NB4 (cell line): ENCODE measurements at regions not wholly inside any gene's neighbourhood (a gene's known extent, or its start where the extent isn't known, plus 50 kb on each side); places are given as distances from the start of the nearest gene placed in this dataset.

Source experiments
- DNase-seq: peaks from one replicate; pipeline ENCODE4 v3.0.0; 2010; ENCODE audit warnings: low read depth
- H3K4me3 ChIP-seq: one replicate; pipeline ENCODE4 v1.5.1; 2011; ENCODE audit warnings: mild to moderate bottlenecking, low read depth, low read length, moderate library complexity
- MYC ChIP-seq: IDR thresholded peaks from 2 replicates; pipeline ENCODE4 v1.6.1; 2011; ENCODE audit warnings: low read depth, low read length
- POLR2A ChIP-seq: IDR thresholded peaks from 2 replicates; pipeline ENCODE4 v1.6.1; 2011; ENCODE audit warnings: mild to moderate bottlenecking; ENCODE audit not compliant: insufficient read length; ENCODE audit errors: extremely low read depth
- TF ChIP-seq, protein P1 (sequence below): IDR thresholded peaks from one replicate; pipeline ENCODE4 v1.5.1; 2012; ENCODE audit warnings: low read depth, low read length
- TF ChIP-seq, protein P2 (sequence below): IDR thresholded peaks from 2 replicates; pipeline ENCODE4 v1.6.1; 2011; ENCODE audit warnings: low read depth, low read length

DNA sequence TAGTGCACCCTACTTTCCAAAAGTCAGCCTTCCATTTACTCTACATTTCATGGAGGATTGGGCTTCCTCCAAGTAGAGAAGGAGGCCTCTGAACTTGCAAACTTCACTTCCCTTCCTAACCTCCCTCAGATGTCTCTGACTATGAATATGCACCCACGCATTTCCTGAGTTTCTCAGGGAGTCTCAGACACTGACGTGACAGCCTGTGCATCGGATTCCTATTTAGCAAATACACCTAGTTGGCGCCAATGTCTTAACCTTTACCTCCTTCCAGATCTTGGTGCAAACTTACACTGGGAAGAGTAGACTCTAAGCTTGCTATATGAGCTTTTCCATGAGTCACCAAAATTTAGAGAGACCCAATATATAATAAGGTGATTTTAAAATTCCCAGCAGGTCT lies 920.1 kb upstream of the AUTS2 start:
- TF ChIP-seq, protein P1, sequence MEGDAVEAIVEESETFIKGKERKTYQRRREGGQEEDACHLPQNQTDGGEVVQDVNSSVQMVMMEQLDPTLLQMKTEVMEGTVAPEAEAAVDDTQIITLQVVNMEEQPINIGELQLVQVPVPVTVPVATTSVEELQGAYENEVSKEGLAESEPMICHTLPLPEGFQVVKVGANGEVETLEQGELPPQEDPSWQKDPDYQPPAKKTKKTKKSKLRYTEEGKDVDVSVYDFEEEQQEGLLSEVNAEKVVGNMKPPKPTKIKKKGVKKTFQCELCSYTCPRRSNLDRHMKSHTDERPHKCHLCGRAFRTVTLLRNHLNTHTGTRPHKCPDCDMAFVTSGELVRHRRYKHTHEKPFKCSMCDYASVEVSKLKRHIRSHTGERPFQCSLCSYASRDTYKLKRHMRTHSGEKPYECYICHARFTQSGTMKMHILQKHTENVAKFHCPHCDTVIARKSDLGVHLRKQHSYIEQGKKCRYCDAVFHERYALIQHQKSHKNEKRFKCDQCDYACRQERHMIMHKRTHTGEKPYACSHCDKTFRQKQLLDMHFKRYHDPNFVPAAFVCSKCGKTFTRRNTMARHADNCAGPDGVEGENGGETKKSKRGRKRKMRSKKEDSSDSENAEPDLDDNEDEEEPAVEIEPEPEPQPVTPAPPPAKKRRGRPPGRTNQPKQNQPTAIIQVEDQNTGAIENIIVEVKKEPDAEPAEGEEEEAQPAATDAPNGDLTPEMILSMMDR = no peak
- TF ChIP-seq POLR2A = no peak
- TF ChIP-seq, protein P2, sequence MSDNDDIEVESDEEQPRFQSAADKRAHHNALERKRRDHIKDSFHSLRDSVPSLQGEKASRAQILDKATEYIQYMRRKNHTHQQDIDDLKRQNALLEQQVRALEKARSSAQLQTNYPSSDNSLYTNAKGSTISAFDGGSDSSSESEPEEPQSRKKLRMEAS = no peak
- no peak for TF ChIP-seq MYC
- DNase-seq = no peak
- no peak overlapping the region for H3K4me3 ChIP-seq

DNA sequence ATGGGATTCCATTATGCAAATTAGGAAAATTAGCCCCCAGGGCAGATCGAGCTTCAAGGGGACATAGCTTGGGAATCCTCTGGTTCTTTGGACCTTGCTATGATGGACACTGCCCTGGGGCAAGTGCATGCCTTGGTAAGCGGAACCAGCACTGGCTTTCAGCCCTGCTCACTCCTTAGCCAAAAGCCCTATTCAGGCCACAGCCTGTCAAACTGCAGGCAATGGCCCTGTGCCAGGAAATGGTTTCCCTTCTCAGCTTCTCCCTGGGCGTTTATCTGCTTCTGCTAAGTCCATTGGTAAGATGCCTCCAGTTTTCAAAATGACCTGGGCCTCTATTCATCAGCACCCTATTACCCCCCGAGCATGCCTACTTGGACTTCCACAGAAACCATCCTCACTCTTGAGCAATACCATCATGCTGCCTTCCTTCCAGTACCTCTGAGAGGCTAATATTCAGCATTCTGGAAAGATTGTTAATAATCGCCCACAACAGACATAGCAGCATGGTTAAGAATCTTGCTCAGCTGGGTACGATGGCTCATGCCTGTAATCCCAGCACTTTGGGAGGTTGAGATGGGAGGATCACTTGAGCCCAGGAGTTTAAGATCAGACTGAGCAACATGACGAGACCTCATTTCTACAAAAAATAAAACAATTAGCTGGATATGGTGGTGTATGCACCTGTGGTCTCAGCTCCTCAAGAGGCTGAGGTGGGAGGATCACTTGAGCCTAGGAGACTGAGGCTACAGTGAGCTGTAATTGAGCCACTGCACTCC lies 918.6 kb upstream of the AUTS2 start:
- DNase-seq = no peak
- TF ChIP-seq POLR2A (no peak), MYC (no peak)
- TF ChIP-seq, protein P2 = no peak
- TF ChIP-seq, protein P1 = no peak
- no peak overlapping the region for H3K4me3 ChIP-seq

DNA sequence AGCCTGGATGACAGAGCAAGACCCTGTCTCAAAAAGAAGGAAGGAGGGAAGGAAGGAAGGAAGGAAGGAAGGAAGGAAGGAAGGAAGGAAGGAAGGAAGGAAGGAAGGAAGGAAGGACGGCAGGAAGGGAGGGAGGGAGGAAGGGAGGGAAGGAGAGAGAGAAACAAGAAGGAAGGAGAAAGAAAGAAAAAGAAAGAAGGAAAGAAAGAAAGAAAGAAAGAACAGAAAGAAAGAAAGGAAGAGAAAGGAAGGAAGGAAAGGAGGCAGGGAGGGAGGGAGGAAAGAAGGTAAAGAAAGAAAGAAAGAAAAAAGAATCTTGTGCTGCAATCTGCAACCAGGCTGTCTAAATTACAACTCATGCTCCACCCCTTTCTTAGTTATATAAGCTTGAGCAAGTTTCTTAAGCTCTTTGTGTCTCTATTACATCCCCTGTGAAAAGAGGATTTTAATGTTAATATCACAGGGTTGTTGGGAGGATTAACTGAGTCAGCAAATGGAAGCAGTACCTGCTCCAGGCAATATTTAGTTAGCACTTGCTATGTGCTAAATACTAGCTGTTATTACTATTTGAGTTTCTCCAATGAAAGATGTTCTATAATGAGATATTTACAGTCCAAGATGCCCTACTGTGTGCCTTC lies 917.9 kb upstream of the AUTS2 start:
- no peak overlapping the region for H3K4me3 ChIP-seq
- TF ChIP-seq, protein P2 = no peak
- TF ChIP-seq, protein P1 = no peak
- TF ChIP-seq MYC = no peak
- TF ChIP-seq POLR2A = no peak
- no peak for DNase-seq

DNA sequence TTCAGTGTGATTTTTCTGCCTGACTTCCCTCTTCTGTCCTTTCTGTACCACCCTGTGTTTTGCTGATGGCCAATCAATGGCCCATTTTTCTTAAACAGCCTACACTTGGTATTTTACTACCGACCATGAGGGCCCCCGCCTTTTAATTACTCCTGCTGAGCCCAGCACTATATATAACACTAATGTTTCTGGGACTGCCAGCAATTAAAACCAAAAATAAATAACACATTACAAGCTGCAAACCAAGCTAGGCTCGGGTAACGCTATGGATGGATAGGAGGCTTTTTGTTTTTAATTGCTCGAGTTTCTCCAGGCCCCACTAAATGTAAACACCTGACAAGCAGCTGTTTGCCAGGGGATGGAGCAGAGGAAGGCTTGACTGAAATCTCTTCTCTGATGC lies 915.4 kb upstream of the AUTS2 start:
- DNase-seq = no peak
- TF ChIP-seq POLR2A (no peak), MYC (no peak)
- TF ChIP-seq, protein P2 = no peak
- TF ChIP-seq, protein P1 = no peak
- no peak overlapping the region for H3K4me3 ChIP-seq

DNA sequence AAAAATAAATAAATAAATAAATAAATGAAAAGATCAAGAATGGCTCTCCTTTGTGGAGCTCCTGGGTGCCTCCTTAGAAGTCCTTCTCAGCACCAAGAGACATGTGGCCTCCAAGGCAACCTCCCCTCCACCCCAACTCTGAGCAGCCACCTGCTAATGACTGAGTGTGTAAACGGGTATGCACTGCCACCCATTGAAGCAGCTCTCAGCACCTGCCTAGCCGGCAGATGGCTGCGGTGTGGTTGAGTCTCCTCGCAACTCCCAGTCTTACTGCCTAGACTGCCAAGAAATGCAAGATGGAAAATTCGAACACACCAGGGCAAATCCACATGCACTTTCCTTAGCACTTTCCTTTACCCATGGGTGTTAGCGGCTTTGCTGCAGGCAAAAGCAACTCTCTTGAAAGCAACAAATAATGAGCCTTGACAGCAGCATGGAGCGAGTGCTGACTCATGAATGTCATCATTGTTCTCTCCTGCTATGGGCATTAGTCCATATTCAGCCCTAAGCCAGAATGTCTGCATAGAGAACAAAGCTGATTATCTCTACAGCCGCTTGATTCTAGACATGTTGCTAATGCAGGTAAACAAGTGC lies 913.9 kb upstream of the AUTS2 start:
- DNase-seq = no peak
- TF ChIP-seq, protein P1 = no peak
- no peak for TF ChIP-seq MYC
- TF ChIP-seq POLR2A = no peak
- TF ChIP-seq, protein P2 = no peak
- H3K4me3 ChIP-seq = no peak overlapping the region
